GM12873 (cell line): ENCODE measurements at regions not wholly inside any gene's neighbourhood (a gene's known extent, or its start where the extent isn't known, plus 50 kb on each side); places are given as distances from the start of the nearest gene placed in this dataset.

Experiments used
- CTCF ChIP-seq: IDR thresholded peaks from 2 replicates; pipeline ENCODE4 v1.5.1; 2012; ENCODE audit warnings: low read depth, mild to moderate bottlenecking, moderate library complexity, low read length, control low read depth; ENCODE audit not compliant: insufficient read depth; ENCODE audit errors: missing control alignments

GRCh38 chr2:181231886-181232621 is 225.1 kb upstream of the ITGA4 start:
- no peak for TF ChIP-seq CTCF

- no peak for TF ChIP-seq CTCF
These were observed 222.7 kb upstream of the ITGA4 start for GRCh38 chr2:181234487-181234891.

- TF ChIP-seq CTCF, result no peak
These were observed 222.2 kb upstream of the ITGA4 start for GRCh38 chr2:181235011-181235410.

GRCh38 chr2:181235683-181236459 is 221.3 kb upstream of the ITGA4 start:
- TF ChIP-seq CTCF, result no peak

GRCh38 chr2:181239201-181239799 is 217.9 kb upstream of the ITGA4 start:
- peak; percentile 26 for TF ChIP-seq CTCF

- TF ChIP-seq CTCF, result no peak
These were observed 216.3 kb upstream of the ITGA4 start for GRCh38 chr2:181240844-181241243.

- TF ChIP-seq CTCF, result no peak
These were observed 215.8 kb upstream of the ITGA4 start for GRCh38 chr2:181241366-181241765.
